ENCODE measurements at regions not wholly inside any gene's neighbourhood (a gene's known extent, or its start where the extent isn't known, plus 50 kb on each side); places are given as distances from the start of the nearest gene placed in this dataset.
A peak's percentile ranks its signal among the peaks of the same experiment; 100 is the strongest.

GRCh38 chr9:91117959-91118703, 243.6 kb downstream of the AUH start:
- BruUV-seq (replicated peaks): no TSS peak
- DNase-seq (ENCODE audit: low read depth, low spot score) (no peak), ATAC-seq (no peak)
- no peaks in the 10 kb centered on the region for H3K36me3 ChIP-seq (ENCODE audit: control insufficient read depth, insufficient read depth, low read length)
- POLR2A ChIA-PET: no interaction called here
- no peak for TF ChIP-seq POLR2AphosphoS5 (IDR thresholded peaks at IDR 0.05; ENCODE audit: low read depth, low read length)
- H3K4me1 ChIP-seq (ENCODE audit: control insufficient read depth, insufficient read depth, low read length): 0 out of 2 replicates have a peak, but pooled peaks cover 3% of the 10 kb centered on the region
- in situ Hi-C loops (cut with HindIII; ENCODE audit: low pct_unique_long_range_greater_than_20kb, low sequenced_read_pairs) (no loop called here), intact Hi-C loops (cut with micrococcal nuclease; ENCODE audit: unreplicated experiment) (no loop called here)
- no peaks in the 10 kb centered on the region for H3K27me3 ChIP-seq (ENCODE audit: control insufficient read depth, insufficient read depth, low read length)
- CTCF ChIA-PET: no interaction called here
- no peak overlapping the region for H3K4me3 ChIP-seq (ENCODE audit: low read depth in 2 of 2, low read length in 2 of 2)
- no peaks in the 10 kb centered on the region for H3K9me3 ChIP-seq (ENCODE audit: control insufficient read depth, insufficient read depth, low read depth, low read length)
- no peak overlapping the region for H3K27ac ChIP-seq (ENCODE audit: low read length)

- no peak for DNase-seq (ENCODE audit: low read depth, low spot score)
- BruUV-seq (replicated peaks): no TSS peak
- Histone ChIP-seq H3K4me1 (ENCODE audit: control insufficient read depth, insufficient read depth, low read length) (0 out of 2 replicates have a peak, but pooled peaks cover 3% of the 10 kb centered on the region), H3K27ac (ENCODE audit: low read length) (no peak overlapping the region), H3K4me3 (ENCODE audit: low read depth in 2 of 2, low read length in 2 of 2) (no peak overlapping the region), H3K27me3 (ENCODE audit: control insufficient read depth, insufficient read depth, low read length) (no peaks in the 10 kb centered on the region), H3K9me3 (ENCODE audit: control insufficient read depth, insufficient read depth, low read depth, low read length) (no peaks in the 10 kb centered on the region), H3K36me3 (ENCODE audit: control insufficient read depth, insufficient read depth, low read length) (no peaks in the 10 kb centered on the region)
- TF ChIP-seq TCF7L2 (IDR thresholded peaks at IDR 0.05; ENCODE audit: low read depth, low read length) (no peak), POLR2AphosphoS5 (IDR thresholded peaks at IDR 0.05; ENCODE audit: low read depth, low read length) (no peak), REST (IDR thresholded peaks at IDR 0.05; ENCODE audit: insufficient read depth in 1 of 2, low read depth in 2 of 2, low read length in 1 of 2) (no peak), SIN3A (IDR thresholded peaks at IDR 0.05; ENCODE audit: borderline replicate concordance, insufficient read depth, low read depth, low read length) (no peak)
- TF ChIP-seq, protein P1, sequence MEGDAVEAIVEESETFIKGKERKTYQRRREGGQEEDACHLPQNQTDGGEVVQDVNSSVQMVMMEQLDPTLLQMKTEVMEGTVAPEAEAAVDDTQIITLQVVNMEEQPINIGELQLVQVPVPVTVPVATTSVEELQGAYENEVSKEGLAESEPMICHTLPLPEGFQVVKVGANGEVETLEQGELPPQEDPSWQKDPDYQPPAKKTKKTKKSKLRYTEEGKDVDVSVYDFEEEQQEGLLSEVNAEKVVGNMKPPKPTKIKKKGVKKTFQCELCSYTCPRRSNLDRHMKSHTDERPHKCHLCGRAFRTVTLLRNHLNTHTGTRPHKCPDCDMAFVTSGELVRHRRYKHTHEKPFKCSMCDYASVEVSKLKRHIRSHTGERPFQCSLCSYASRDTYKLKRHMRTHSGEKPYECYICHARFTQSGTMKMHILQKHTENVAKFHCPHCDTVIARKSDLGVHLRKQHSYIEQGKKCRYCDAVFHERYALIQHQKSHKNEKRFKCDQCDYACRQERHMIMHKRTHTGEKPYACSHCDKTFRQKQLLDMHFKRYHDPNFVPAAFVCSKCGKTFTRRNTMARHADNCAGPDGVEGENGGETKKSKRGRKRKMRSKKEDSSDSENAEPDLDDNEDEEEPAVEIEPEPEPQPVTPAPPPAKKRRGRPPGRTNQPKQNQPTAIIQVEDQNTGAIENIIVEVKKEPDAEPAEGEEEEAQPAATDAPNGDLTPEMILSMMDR (IDR thresholded peaks at IDR 0.05): no peak
- no peak for ATAC-seq
- in situ Hi-C loops (cut with HindIII; ENCODE audit: low pct_unique_long_range_greater_than_20kb, low sequenced_read_pairs): no loop called here
- ChIA-PET POLR2A (no interaction called here), CTCF (no interaction called here)
- intact Hi-C loops (cut with micrococcal nuclease; ENCODE audit: unreplicated experiment): no loop called here
Observed at GRCh38 chr9:91118704-91119025, 243.1 kb downstream of the AUH start.

GRCh38 chr9:91119142-91119541, 242.6 kb downstream of the AUH start:
- no TSS peak for BruUV-seq (replicated peaks)
- POLR2A ChIA-PET: no interaction called here
- in situ Hi-C loops (cut with HindIII; ENCODE audit: low pct_unique_long_range_greater_than_20kb, low sequenced_read_pairs): no loop called here
- DNase-seq (ENCODE audit: low read depth, low spot score): no peak
- Histone ChIP-seq H3K4me1 (ENCODE audit: control insufficient read depth, insufficient read depth, low read length) (0 out of 2 replicates have a peak, but pooled peaks cover 3% of the 10 kb centered on the region), H3K4me3 (ENCODE audit: low read depth in 2 of 2, low read length in 2 of 2) (peak overlapping the region in 1 of 2 experiments; percentile 17; a peak in 1 of 4 replicates), H3K27ac (ENCODE audit: low read length) (no peak overlapping the region), H3K27me3 (ENCODE audit: control insufficient read depth, insufficient read depth, low read length) (no peaks in the 10 kb centered on the region), H3K9me3 (ENCODE audit: control insufficient read depth, insufficient read depth, low read depth, low read length) (no peaks in the 10 kb centered on the region; the same call in 1 of the 2 replicates), H3K36me3 (ENCODE audit: control insufficient read depth, insufficient read depth, low read length) (no peaks in the 10 kb centered on the region)
- CTCF ChIA-PET: no interaction called here
- intact Hi-C loops (cut with micrococcal nuclease; ENCODE audit: unreplicated experiment): no loop called here
- peak; percentile 51; the same call in 1 of the 2 replicates for ATAC-seq
- TF ChIP-seq, protein P1 (IDR thresholded peaks at IDR 0.05): no peak
